Liver (tissue), 8 donors: ENCODE measurements at regions not wholly inside any gene's neighbourhood (a gene's known extent, or its start where the extent isn't known, plus 50 kb on each side); places are given as distances from the start of the nearest gene placed in this dataset.

Experiments
- DNase-seq: peaks from one replicate; pipeline ENCODE4 v3.0.0-alpha.2; 2017; ENCODE audit warnings: low spot score
- H3K27ac ChIP-seq, 2 donors: one replicate each; pipeline ENCODE4 v1.7.0; 2013; ENCODE audit warnings: inconsistent platforms in 2 of 2, low read length in 2 of 2, control low read depth in 1 of 2, low read depth in 1 of 2, mild to moderate bottlenecking in 1 of 2
- H3K27me3 ChIP-seq, 4 donors: one replicate each; pipeline versions ENCODE4 v1.6.1 to v1.7.0; 2013; ENCODE audit warnings: low read length in 3 of 4, inconsistent platforms in 1 of 4, mild to moderate bottlenecking in 1 of 4, moderate library complexity in 1 of 4; ENCODE audit not compliant: control insufficient read depth in 4 of 4, insufficient read depth in 4 of 4
- H3K36me3 ChIP-seq, 4 donors: one replicate each; pipeline versions ENCODE4 v1.6.1 to v1.7.0; 2013; ENCODE audit warnings: low read length in 3 of 4, mild to moderate bottlenecking in 3 of 4, low read depth in 1 of 4, moderate library complexity in 1 of 4; ENCODE audit not compliant: control insufficient read depth in 4 of 4, insufficient read depth in 3 of 4
- H3K4me1 ChIP-seq, 4 donors: one replicate each; pipeline versions ENCODE4 v1.6.1 to v1.7.0; 2013; ENCODE audit warnings: low read length in 3 of 4, mild to moderate bottlenecking in 3 of 4, moderate library complexity in 1 of 4; ENCODE audit not compliant: control insufficient read depth in 4 of 4, insufficient read depth in 4 of 4
- H3K4me3 ChIP-seq, 3 donors: one replicate each; pipeline versions ENCODE4 v1.6.1 to v1.7.0; 2013; ENCODE audit warnings: low read length in 3 of 3, control low read depth in 1 of 3, low read depth in 1 of 3, mild to moderate bottlenecking in 1 of 3
- H3K9ac ChIP-seq, 2 donors: one replicate each; pipeline ENCODE4 v1.7.0; 2013; ENCODE audit warnings: low read length in 2 of 2, mild to moderate bottlenecking in 2 of 2, moderate library complexity in 2 of 2, control low read depth in 1 of 2, low read depth in 1 of 2
- H3K9me3 ChIP-seq, 4 donors: one replicate each; pipeline versions ENCODE4 v1.6.1 to v1.7.0; 2013; ENCODE audit warnings: low read length in 3 of 4; ENCODE audit not compliant: control insufficient read depth in 4 of 4
- EGR1 ChIP-seq, 2 donors: IDR thresholded peaks; 2 replicates each; pipeline ENCODE4 v1.6.1; 2016 to 2018; ENCODE audit warnings: antibody characterized with exemption in 2 of 2, low read depth in 2 of 2
- FOXA1 ChIP-seq: IDR thresholded peaks from 2 replicates; pipeline ENCODE4 v1.6.1; 2016; ENCODE audit warnings: antibody characterized with exemption
- FOXA2 ChIP-seq: IDR thresholded peaks from 2 replicates; pipeline ENCODE4 v1.6.1; 2016; ENCODE audit warnings: antibody characterized with exemption
- GABPA ChIP-seq, 2 donors: IDR thresholded peaks in 1 of 2; conservative IDR thresholded peaks in 1 of 2; 2 replicates each; pipeline ENCODE4 v1.6.1; 2016; ENCODE audit warnings: antibody characterized with exemption in 2 of 2, mild to moderate bottlenecking in 1 of 2, moderate library complexity in 1 of 2
- HNF4A ChIP-seq, 2 donors: conservative IDR thresholded peaks; 2 replicates each; pipeline ENCODE4 v1.6.1; 2016; ENCODE audit warnings: antibody characterized with exemption in 2 of 2, mild to moderate bottlenecking in 2 of 2
- HNF4G ChIP-seq: IDR thresholded peaks from 2 replicates; pipeline ENCODE4 v1.6.1; 2016; ENCODE audit warnings: antibody characterized with exemption
- JUND ChIP-seq, 2 donors: IDR thresholded peaks; 2 replicates each; pipeline ENCODE4 v1.6.1; 2016; ENCODE audit warnings: antibody characterized with exemption in 2 of 2
- MAX ChIP-seq: IDR thresholded peaks from 2 replicates; pipeline ENCODE4 v1.6.1; 2016; ENCODE audit warnings: antibody characterized with exemption
- NR2F2 ChIP-seq: IDR thresholded peaks from 2 replicates; pipeline ENCODE4 v1.6.1; 2016; ENCODE audit warnings: antibody characterized with exemption
- RXRA ChIP-seq, 2 donors: IDR thresholded peaks; 2 replicates each; pipeline ENCODE4 v1.6.1; 2017 to 2018; ENCODE audit warnings: antibody characterized with exemption in 2 of 2, mild to moderate bottlenecking in 1 of 2
- SP1 ChIP-seq: IDR thresholded peaks from 2 replicates; pipeline ENCODE4 v1.6.1; 2018; ENCODE audit warnings: antibody characterized with exemption, mild to moderate bottlenecking
- YY1 ChIP-seq: IDR thresholded peaks from 2 replicates; pipeline ENCODE4 v1.6.1; 2016; ENCODE audit warnings: antibody characterized with exemption, mild to moderate bottlenecking
- WGBS: extraction: QIAGEN DNeasy Blood & Tissue Kit; methylation state at CpG from one replicate; pipeline ENCODE4 v1.1.7; 2013; 5-methylcytosine and 5-hydroxymethylcytosine counted together
- TF ChIP-seq, protein P1 (sequence below): IDR thresholded peaks from 2 replicates; pipeline ENCODE4 v1.6.1; 2016; ENCODE audit warnings: antibody characterized with exemption
- TF ChIP-seq, protein P2 (sequence below): fragments of 150-350 bp; IDR thresholded peaks from 2 replicates; pipeline ENCODE4 v1.5.1; 2017; ENCODE audit warnings: improper control_type of control experiment, low read depth, low read length; ENCODE audit not compliant: missing input control
- TF ChIP-seq, protein P3 (sequence below): IDR thresholded peaks from 2 replicates; pipeline ENCODE4 v1.6.1; 2016; ENCODE audit warnings: antibody characterized with exemption
- donor health status: healthy.
- donor health status: healthy.
- donor health status: healthy.
- donor health status: healthy.
- donor health status: healthy.

DNA sequence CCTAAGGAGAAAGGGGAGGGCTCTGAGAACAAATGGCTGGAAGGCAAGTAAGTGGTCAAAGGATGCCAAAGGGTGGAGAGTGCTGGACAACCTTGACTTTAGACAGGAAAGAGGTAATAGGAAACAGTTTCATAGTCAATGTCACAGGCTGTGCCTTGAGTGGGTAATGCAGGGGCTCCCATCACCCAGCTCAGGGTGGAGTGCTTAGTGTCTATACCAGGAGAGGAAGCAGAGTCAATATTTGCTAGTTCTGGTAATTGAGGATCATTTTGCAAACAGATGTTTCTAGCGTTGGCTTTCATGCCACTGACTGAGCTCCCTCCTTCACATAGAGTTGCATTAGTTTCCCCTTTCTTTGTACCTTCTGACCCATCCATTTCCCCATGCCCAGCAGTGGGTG lies 64.6 kb upstream of the KL start:
- no peak for DNase-seq
- no peak overlapping the region for H3K9ac ChIP-seq
- no peak overlapping the region for H3K4me3 ChIP-seq
- H3K4me1 ChIP-seq: peaks cover 0 to 6% (median 5%) of the 10 kb centered on the region in 4 donors
- peaks cover 0 to 1% (median 0%) of the 10 kb centered on the region in 4 donors for H3K9me3 ChIP-seq
- no peaks in the 10 kb centered on the region for H3K36me3 ChIP-seq
- H3K27me3 ChIP-seq: no peaks in the 10 kb centered on the region
- H3K27ac ChIP-seq: no peak overlapping the region
- WGBS: 53% methylated on average over 1 of the region's 1 CpG
- TF ChIP-seq EGR1 (IDR thresholded peaks at IDR 0.05; ENCODE audit: low read depth in 2 of 2) (no peak), FOXA2 (no peak)

DNA sequence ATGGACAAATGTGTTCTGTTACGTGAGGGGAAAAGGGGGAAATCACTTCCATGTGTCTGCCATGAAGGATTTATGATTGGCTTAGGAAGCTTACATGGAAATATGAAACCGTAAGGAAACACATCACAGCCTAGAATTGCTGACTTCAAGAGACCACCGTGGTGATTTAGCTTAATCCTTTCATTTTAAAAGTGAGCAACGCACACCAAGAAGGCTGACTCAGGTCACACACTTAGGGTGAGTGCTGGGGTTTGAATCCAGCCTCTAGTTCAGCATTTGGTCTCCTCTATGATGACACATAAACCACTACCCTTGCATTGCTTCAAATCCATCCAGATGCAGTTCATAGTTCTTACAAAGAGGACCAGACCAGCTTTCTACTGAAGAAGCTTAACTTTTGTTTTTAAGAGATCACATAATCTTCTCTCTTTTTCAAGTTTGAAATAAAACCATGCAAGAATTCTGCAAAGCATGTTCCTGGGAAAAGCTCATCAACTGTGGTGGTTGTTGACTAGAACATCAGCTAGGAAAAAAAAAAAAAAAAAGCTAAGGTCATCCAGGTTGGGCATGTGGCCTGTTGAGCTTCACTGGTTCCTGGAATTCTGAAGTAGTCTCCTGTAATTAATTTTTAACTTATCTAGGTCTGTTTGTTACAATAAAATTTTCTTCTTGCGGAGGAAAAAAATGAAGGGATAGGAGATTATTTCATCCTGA lies 60.2 kb upstream of the KL start:
- Histone ChIP-seq H3K27me3 (no peaks in the 10 kb centered on the region), H3K4me1 (peaks cover 0 to 9% (median 6%) of the 10 kb centered on the region in 4 donors), H3K9me3 (no peaks in the 10 kb centered on the region), H3K36me3 (no peaks in the 10 kb centered on the region), H3K27ac (no peak overlapping the region), H3K9ac (no peak overlapping the region), H3K4me3 (no peak overlapping the region)
- no peak for DNase-seq
- 85% methylated on average over 5 of the region's 5 CpGs for WGBS
- no peak for TF ChIP-seq NR2F2
- TF ChIP-seq SP1: peak; percentile 20
- TF ChIP-seq MAX: peak; percentile 21
- TF ChIP-seq, protein P1, sequence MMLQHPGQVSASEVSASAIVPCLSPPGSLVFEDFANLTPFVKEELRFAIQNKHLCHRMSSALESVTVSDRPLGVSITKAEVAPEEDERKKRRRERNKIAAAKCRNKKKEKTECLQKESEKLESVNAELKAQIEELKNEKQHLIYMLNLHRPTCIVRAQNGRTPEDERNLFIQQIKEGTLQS: no peak
- TF ChIP-seq RXRA (IDR thresholded peaks at IDR 0.05): peak; percentile 62 to 72
- TF ChIP-seq HNF4A (conservative IDR thresholded peaks at IDR 0.05): peak in 1 of 2 donors; percentile 8
- TF ChIP-seq, protein P2, sequence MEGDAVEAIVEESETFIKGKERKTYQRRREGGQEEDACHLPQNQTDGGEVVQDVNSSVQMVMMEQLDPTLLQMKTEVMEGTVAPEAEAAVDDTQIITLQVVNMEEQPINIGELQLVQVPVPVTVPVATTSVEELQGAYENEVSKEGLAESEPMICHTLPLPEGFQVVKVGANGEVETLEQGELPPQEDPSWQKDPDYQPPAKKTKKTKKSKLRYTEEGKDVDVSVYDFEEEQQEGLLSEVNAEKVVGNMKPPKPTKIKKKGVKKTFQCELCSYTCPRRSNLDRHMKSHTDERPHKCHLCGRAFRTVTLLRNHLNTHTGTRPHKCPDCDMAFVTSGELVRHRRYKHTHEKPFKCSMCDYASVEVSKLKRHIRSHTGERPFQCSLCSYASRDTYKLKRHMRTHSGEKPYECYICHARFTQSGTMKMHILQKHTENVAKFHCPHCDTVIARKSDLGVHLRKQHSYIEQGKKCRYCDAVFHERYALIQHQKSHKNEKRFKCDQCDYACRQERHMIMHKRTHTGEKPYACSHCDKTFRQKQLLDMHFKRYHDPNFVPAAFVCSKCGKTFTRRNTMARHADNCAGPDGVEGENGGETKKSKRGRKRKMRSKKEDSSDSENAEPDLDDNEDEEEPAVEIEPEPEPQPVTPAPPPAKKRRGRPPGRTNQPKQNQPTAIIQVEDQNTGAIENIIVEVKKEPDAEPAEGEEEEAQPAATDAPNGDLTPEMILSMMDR: no peak

GRCh38 chr13:32956595-32956933 lies 59.7 kb upstream of the KL start:
- H3K9me3 ChIP-seq: no peaks in the 10 kb centered on the region
- H3K36me3 ChIP-seq: no peaks in the 10 kb centered on the region
- H3K4me1 ChIP-seq: peaks cover 0 to 9% (median 6%) of the 10 kb centered on the region in 4 donors
- H3K9ac ChIP-seq: no peak overlapping the region
- H3K27ac ChIP-seq: no peak overlapping the region
- DNase-seq: no peak
- no peak overlapping the region for H3K4me3 ChIP-seq
- WGBS: 87% methylated on average over 1 of the region's 1 CpG
- no peaks in the 10 kb centered on the region for H3K27me3 ChIP-seq
- no peak for TF ChIP-seq FOXA1
- TF ChIP-seq SP1: no peak
- no peak for TF ChIP-seq GABPA (IDR thresholded peaks at IDR 0.05 in 1 of 2, conservative IDR thresholded peaks at IDR 0.05 in 1 of 2)
- TF ChIP-seq, protein P2: no peak
- TF ChIP-seq FOXA2: no peak
- TF ChIP-seq, protein P1: no peak
- TF ChIP-seq MAX: no peak
- TF ChIP-seq EGR1 (IDR thresholded peaks at IDR 0.05; ENCODE audit: low read depth in 2 of 2): no peak
- TF ChIP-seq RXRA (IDR thresholded peaks at IDR 0.05): no peak
- TF ChIP-seq JUND (IDR thresholded peaks at IDR 0.05): no peak
- TF ChIP-seq HNF4G: no peak
- TF ChIP-seq YY1: no peak
- TF ChIP-seq, protein P3, sequence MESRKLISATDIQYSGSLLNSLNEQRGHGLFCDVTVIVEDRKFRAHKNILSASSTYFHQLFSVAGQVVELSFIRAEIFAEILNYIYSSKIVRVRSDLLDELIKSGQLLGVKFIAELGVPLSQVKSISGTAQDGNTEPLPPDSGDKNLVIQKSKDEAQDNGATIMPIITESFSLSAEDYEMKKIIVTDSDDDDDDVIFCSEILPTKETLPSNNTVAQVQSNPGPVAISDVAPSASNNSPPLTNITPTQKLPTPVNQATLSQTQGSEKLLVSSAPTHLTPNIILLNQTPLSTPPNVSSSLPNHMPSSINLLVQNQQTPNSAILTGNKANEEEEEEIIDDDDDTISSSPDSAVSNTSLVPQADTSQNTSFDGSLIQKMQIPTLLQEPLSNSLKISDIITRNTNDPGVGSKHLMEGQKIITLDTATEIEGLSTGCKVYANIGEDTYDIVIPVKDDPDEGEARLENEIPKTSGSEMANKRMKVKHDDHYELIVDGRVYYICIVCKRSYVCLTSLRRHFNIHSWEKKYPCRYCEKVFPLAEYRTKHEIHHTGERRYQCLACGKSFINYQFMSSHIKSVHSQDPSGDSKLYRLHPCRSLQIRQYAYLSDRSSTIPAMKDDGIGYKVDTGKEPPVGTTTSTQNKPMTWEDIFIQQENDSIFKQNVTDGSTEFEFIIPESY: no peak
- no peak for TF ChIP-seq HNF4A (conservative IDR thresholded peaks at IDR 0.05)
